ENCODE measurements at regions not wholly inside any gene's neighbourhood (a gene's known extent, or its start where the extent isn't known, plus 50 kb on each side); places are given as distances from the start of the nearest gene placed in this dataset.

- no peak for DNase-seq
Observed at GRCh38 chr3:35562141-35562540, 77.2 kb upstream of the ARPP21 start.

GRCh38 chr3:35565048-35565447 lies 74.3 kb upstream of the ARPP21 start:
- DNase-seq: peak; percentile 3

Measured in kidney glomerular epithelial cell (primary cell).